ENCODE measurements at regions not wholly inside any gene's neighbourhood (a gene's known extent, or its start where the extent isn't known, plus 50 kb on each side); places are given as distances from the start of the nearest gene placed in this dataset.

DNA sequence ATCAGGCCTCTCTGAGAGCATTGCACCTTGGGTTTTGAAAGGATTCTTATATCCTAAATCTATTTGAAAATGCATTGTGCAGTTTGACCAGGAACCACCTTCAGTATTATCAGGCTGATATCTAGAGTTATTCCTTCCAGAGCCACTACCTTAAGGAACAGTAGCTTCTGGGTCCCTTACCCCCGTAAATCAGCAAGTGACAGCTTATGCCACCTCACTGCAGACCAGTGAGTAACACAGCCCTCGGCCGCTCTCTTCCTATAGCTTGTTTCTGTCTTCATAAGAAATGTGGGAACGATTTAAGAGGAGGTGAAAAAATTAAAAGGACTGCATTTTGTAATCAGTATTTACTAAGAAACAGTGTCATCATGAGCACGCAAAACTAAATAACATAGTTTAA is 584.2 kb downstream of the GALR1 start:
- Histone ChIP-seq H3K4me3 (ENCODE audit: low read depth in 1 of 2, low read length in 2 of 2) (no peak overlapping the region), H3K27ac (ENCODE audit: low read depth in 2 of 2, low read length in 1 of 2) (no peak overlapping the region), H3K9me3 (ENCODE audit: control insufficient read depth in 2 of 2, insufficient read depth in 1 of 2, low read depth in 1 of 2, low read length in 1 of 2) (no peaks in the 10 kb centered on the region), H3K36me3 (ENCODE audit: control insufficient read depth in 2 of 2, insufficient read depth in 2 of 2, low read length in 1 of 2) (no peaks in the 10 kb centered on the region), H3K4me1 (ENCODE audit: control insufficient read depth in 2 of 2, insufficient read depth in 2 of 2, low read length in 1 of 2) (no peaks in the 10 kb centered on the region), H3K27me3 (ENCODE audit: control insufficient read depth in 1 of 2, insufficient read depth in 2 of 2, low read length in 2 of 2) (no peaks in the 10 kb centered on the region)
- WGBS, 2 donors, result 78 to 83% methylated on average over 5 of the region's 5 CpGs

DNA sequence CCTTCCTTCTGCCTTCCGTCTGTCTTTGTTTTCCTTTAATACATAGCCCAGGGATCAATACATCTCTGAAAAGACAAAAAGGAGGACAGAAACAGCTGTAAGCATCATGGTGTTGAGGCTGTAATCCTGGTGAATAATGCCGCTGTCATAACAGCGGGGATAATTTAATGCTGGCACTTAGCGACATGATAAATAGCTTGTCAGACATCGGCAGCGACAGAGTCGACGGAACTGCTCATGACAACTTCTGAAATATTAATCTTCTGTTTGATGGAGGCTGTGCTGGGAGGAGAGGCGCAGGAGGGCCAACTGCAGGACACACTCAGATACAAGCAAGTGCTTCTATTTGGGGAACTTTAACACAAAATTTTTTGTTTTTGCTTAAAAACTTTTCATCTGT is 602.2 kb downstream of the GALR1 start:
- H3K9me3 ChIP-seq (ENCODE audit: control insufficient read depth in 2 of 2, insufficient read depth in 1 of 2, low read depth in 1 of 2, low read length in 1 of 2), result no peaks in the 10 kb centered on the region
- no peak overlapping the region for H3K4me3 ChIP-seq (ENCODE audit: low read depth in 1 of 2, low read length in 2 of 2)
- no peak overlapping the region for H3K27ac ChIP-seq (ENCODE audit: low read depth in 2 of 2, low read length in 1 of 2)
- H3K36me3 ChIP-seq (ENCODE audit: control insufficient read depth in 2 of 2, insufficient read depth in 2 of 2, low read length in 1 of 2), result no peaks in the 10 kb centered on the region
- H3K4me1 ChIP-seq (ENCODE audit: control insufficient read depth in 2 of 2, insufficient read depth in 2 of 2, low read length in 1 of 2), result no peaks in the 10 kb centered on the region
- no peaks in the 10 kb centered on the region for H3K27me3 ChIP-seq (ENCODE audit: control insufficient read depth in 1 of 2, insufficient read depth in 2 of 2, low read length in 2 of 2)
- 17 to 20% methylated on average over 9 of the region's 9 CpGs for WGBS, 2 donors

DNA sequence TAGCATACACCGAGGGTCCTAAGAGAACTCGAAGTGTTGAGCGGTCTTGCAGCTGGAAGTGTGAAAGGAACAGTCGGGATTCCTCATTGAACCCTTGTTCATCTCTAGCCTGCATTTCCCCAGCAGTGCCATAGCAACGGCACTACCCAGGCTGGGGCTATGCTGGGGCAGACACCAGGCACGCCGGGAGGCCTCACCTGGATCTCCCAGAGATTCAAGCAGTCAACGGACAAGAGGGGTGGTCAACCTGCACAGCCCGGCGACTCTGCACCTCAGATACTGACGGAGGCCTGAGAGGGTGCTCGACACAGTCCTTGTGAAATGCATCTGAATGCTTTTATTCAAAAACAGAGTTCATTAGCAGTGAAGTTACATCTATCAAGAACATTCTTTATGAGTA is 604.2 kb downstream of the GALR1 start:
- Histone ChIP-seq H3K4me1 (ENCODE audit: control insufficient read depth in 2 of 2, insufficient read depth in 2 of 2, low read length in 1 of 2) (no peaks in the 10 kb centered on the region), H3K9me3 (ENCODE audit: control insufficient read depth in 2 of 2, insufficient read depth in 1 of 2, low read depth in 1 of 2, low read length in 1 of 2) (no peaks in the 10 kb centered on the region), H3K27me3 (ENCODE audit: control insufficient read depth in 1 of 2, insufficient read depth in 2 of 2, low read length in 2 of 2) (no peaks in the 10 kb centered on the region), H3K36me3 (ENCODE audit: control insufficient read depth in 2 of 2, insufficient read depth in 2 of 2, low read length in 1 of 2) (no peaks in the 10 kb centered on the region), H3K4me3 (ENCODE audit: low read depth in 1 of 2, low read length in 2 of 2) (no peak overlapping the region), H3K27ac (ENCODE audit: low read depth in 2 of 2, low read length in 1 of 2) (no peak overlapping the region)
- 84 to 85% methylated on average over 12 of the region's 12 CpGs for WGBS, 2 donors

DNA sequence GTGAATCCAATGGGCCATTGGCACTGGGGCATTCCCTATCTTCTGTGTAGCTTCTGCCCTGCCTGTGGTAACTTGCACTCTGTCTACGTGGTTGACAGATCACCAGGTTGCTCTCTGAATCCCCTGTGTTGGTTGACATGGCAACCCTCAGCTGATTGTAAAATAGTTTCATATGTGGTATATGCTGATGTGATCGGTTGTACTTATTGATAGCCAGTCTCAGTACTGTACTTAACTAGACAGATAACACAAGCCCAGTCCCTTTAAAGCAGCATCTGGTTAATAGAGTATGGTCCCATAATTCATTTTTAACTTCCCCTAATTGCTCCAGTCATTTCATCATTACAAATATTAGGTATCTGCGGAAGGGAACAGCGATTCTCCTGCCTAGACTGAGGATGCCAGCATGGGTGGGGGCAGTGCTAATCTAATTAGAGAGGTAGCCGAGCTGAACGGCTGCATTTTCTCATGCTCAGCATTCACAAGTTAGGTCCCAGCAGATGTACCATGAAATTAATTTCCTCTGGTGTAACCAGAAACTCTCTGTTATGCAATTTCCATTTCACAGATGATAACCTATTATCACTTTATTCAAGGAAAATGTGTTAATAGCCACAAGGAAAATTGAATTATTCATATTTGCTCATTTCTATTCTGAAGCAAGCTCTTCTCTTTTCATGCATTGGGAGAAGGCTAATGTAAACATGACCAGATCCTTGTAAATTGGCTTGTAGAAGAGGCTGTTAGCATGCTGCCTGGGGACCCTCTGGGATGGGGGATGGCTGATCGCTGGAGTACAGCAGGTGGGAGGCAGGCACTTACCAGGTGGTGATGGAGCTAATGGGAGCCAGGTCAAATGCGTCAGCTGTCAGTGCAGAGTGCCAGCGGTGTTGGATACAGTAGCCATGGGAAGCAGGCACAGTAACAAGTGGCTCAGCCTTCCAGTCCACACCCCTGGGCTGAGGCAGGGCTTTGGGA is 608.3 kb downstream of the GALR1 start:
- H3K27me3 ChIP-seq (ENCODE audit: control insufficient read depth in 1 of 2, insufficient read depth in 2 of 2, low read length in 2 of 2), result no peaks in the 10 kb centered on the region
- no peaks in the 10 kb centered on the region for H3K36me3 ChIP-seq (ENCODE audit: control insufficient read depth in 2 of 2, insufficient read depth in 2 of 2, low read length in 1 of 2)
- no peaks in the 10 kb centered on the region for H3K4me1 ChIP-seq (ENCODE audit: control insufficient read depth in 2 of 2, insufficient read depth in 2 of 2, low read length in 1 of 2)
- no peak overlapping the region for H3K4me3 ChIP-seq (ENCODE audit: low read depth in 1 of 2, low read length in 2 of 2)
- no peaks in the 10 kb centered on the region for H3K9me3 ChIP-seq (ENCODE audit: control insufficient read depth in 2 of 2, insufficient read depth in 1 of 2, low read depth in 1 of 2, low read length in 1 of 2)
- WGBS, 2 donors, result 54 to 57% methylated on average over 9 of the region's 9 CpGs
- H3K27ac ChIP-seq (ENCODE audit: low read depth in 2 of 2, low read length in 1 of 2), result no peak overlapping the region

DNA sequence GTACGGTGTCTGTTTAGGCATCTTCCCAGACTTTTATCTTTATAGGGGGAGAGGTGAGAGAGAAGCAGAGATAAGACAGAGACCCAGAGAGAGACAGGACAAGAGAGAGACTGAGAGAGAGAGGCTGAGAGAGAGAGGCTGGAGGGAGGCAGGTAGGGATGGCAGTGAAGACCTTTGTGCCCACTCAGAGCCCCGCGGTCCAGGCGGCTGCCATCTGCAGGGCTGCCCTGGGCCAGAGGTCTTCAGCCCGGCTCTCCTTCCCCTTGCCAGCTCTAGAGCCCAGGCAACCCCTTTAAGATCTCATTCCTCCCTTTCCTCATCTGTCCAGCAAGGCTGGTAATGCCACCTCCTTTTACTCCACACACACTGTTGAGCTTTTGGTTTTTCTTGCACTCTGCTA is 610.0 kb downstream of the GALR1 start:
- Histone ChIP-seq H3K36me3 (ENCODE audit: control insufficient read depth in 2 of 2, insufficient read depth in 2 of 2, low read length in 1 of 2) (no peaks in the 10 kb centered on the region), H3K27ac (ENCODE audit: low read depth in 2 of 2, low read length in 1 of 2) (no peak overlapping the region), H3K9me3 (ENCODE audit: control insufficient read depth in 2 of 2, insufficient read depth in 1 of 2, low read depth in 1 of 2, low read length in 1 of 2) (no peaks in the 10 kb centered on the region), H3K27me3 (ENCODE audit: control insufficient read depth in 1 of 2, insufficient read depth in 2 of 2, low read length in 2 of 2) (no peaks in the 10 kb centered on the region), H3K4me1 (ENCODE audit: control insufficient read depth in 2 of 2, insufficient read depth in 2 of 2, low read length in 1 of 2) (no peaks in the 10 kb centered on the region), H3K4me3 (ENCODE audit: low read depth in 1 of 2, low read length in 2 of 2) (no peak overlapping the region)
- WGBS, 2 donors, result 89 to 92% methylated on average over 5 of the region's 5 CpGs

DNA sequence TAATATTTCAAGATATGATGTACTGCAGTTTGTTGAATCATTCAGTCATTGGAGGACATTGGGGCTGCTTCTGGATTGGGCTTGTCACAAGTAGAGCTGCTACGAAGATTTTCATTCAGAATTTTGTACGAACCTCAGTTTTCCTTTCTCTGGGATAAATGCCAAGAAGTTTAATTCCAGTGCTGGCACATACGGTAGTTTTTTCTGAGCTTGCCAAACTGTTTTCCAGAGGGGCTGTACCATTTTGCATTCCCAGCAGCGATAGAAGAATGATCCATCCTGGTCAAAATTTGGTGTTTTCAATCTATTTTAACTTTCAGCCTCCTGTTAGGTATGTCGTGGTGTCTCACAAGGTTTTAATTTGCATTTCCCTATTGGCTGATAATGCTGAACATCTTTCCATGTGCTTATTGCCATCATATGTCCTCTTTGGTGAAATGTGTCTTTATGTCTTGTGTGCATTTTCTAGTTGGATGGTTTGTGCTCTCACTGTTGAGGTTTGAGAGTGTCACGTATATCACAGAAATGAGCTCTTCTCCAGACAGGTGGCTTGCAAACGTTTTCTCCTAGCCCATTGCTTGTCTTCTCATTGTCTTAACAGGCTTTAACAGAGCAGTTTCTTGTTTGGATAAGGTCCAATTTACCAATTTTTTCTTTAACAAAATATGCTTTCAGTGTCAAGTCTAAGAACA is 612.6 kb downstream of the GALR1 start:
- no peaks in the 10 kb centered on the region for H3K27me3 ChIP-seq (ENCODE audit: control insufficient read depth in 1 of 2, insufficient read depth in 2 of 2, low read length in 2 of 2)
- no peaks in the 10 kb centered on the region for H3K36me3 ChIP-seq (ENCODE audit: control insufficient read depth in 2 of 2, insufficient read depth in 2 of 2, low read length in 1 of 2)
- H3K9me3 ChIP-seq (ENCODE audit: control insufficient read depth in 2 of 2, insufficient read depth in 1 of 2, low read depth in 1 of 2, low read length in 1 of 2), result peaks cover 0 to 9% of the 10 kb centered on the region in 2 donors
- H3K4me3 ChIP-seq (ENCODE audit: low read depth in 1 of 2, low read length in 2 of 2), result no peak overlapping the region
- no peaks in the 10 kb centered on the region for H3K4me1 ChIP-seq (ENCODE audit: control insufficient read depth in 2 of 2, insufficient read depth in 2 of 2, low read length in 1 of 2)
- H3K27ac ChIP-seq (ENCODE audit: low read depth in 2 of 2, low read length in 1 of 2), result no peak overlapping the region
- WGBS, 2 donors, result 55 to 67% methylated on average over 7 of the region's 7 CpGs

DNA sequence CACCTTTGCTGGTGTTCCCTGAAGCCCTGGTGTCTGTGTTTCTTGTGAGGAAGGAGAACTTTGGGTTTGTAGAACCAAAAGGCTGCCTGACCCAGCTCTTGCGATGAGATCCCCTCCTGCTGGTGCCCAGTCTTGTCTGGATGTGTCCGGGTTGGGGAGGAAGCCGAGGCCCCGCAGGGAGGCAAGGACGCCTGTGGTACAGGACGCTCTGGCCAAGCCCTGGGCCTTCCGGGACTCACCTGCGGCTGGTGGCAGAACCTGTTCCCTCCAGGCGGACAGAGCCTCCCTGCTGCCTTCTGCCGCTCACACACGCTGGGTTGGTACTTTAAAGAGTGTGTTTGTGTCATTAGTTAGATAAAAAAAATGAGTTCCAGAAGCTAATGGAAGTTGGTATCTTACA is 616.2 kb downstream of the GALR1 start:
- no peaks in the 10 kb centered on the region for H3K27me3 ChIP-seq (ENCODE audit: control insufficient read depth in 1 of 2, insufficient read depth in 2 of 2, low read length in 2 of 2)
- peaks cover 0 to 12% of the 10 kb centered on the region in 2 donors for H3K9me3 ChIP-seq (ENCODE audit: control insufficient read depth in 2 of 2, insufficient read depth in 1 of 2, low read depth in 1 of 2, low read length in 1 of 2)
- WGBS, 2 donors, result 93 to 94% methylated on average over 11 of the region's 11 CpGs
- H3K4me3 ChIP-seq (ENCODE audit: low read depth in 1 of 2, low read length in 2 of 2), result no peak overlapping the region
- H3K36me3 ChIP-seq (ENCODE audit: control insufficient read depth in 2 of 2, insufficient read depth in 2 of 2, low read length in 1 of 2), result no peaks in the 10 kb centered on the region
- H3K27ac ChIP-seq (ENCODE audit: low read depth in 2 of 2, low read length in 1 of 2), result no peak overlapping the region
- no peaks in the 10 kb centered on the region for H3K4me1 ChIP-seq (ENCODE audit: control insufficient read depth in 2 of 2, insufficient read depth in 2 of 2, low read length in 1 of 2)

DNA sequence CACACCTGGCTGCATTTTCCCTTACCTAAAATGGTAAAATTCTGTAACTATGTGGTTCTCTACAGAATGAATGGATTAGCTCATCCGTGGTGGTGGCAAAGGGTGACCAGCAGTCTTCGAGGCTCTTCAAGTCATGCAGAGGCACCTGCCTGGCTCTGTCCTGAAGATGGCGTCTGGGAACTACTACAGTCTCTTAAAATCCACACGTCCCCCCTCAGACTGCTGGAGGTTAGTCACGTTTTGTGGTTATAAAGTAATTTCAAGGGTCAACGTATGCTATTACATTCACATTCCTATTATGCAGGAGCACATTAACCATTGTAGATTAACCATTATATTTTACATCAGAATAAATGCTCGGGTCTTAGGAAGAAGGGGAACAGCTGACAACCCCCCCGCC is 616.7 kb downstream of the GALR1 start:
- Histone ChIP-seq H3K4me1 (ENCODE audit: control insufficient read depth in 2 of 2, insufficient read depth in 2 of 2, low read length in 1 of 2) (no peaks in the 10 kb centered on the region), H3K27ac (ENCODE audit: low read depth in 2 of 2, low read length in 1 of 2) (no peak overlapping the region), H3K27me3 (ENCODE audit: control insufficient read depth in 1 of 2, insufficient read depth in 2 of 2, low read length in 2 of 2) (no peaks in the 10 kb centered on the region), H3K9me3 (ENCODE audit: control insufficient read depth in 2 of 2, insufficient read depth in 1 of 2, low read depth in 1 of 2, low read length in 1 of 2) (peaks cover 0 to 12% of the 10 kb centered on the region in 2 donors), H3K4me3 (ENCODE audit: low read depth in 1 of 2, low read length in 2 of 2) (no peak overlapping the region), H3K36me3 (ENCODE audit: control insufficient read depth in 2 of 2, insufficient read depth in 2 of 2, low read length in 1 of 2) (no peaks in the 10 kb centered on the region)
- 78 to 79% methylated on average over 8 of the region's 8 CpGs for WGBS, 2 donors

DNA sequence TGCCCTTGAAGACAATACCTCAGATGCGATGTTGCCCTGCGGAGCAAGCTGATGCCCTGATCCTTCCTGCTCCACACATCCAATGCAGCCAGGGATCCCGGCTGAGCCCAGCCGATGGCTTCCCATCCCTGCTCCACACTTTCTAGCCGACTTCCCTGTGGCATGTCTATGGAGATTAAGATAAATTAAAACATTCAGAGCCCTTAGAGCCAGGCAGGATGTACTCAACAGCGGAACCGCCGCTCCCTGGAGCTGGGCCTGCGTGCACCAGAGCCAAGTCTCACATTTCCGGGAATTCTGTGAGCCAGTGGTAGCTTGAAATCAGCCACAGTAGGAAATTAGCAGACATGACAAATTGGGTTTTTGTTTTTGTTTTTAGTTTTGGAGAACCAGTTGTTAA is 620.6 kb downstream of the GALR1 start:
- Histone ChIP-seq H3K27me3 (ENCODE audit: control insufficient read depth in 1 of 2, insufficient read depth in 2 of 2, low read length in 2 of 2) (no peaks in the 10 kb centered on the region), H3K9me3 (ENCODE audit: control insufficient read depth in 2 of 2, insufficient read depth in 1 of 2, low read depth in 1 of 2, low read length in 1 of 2) (peaks cover 0 to 12% of the 10 kb centered on the region in 2 donors), H3K27ac (ENCODE audit: low read depth in 2 of 2, low read length in 1 of 2) (no peak overlapping the region), H3K36me3 (ENCODE audit: control insufficient read depth in 2 of 2, insufficient read depth in 2 of 2, low read length in 1 of 2) (no peaks in the 10 kb centered on the region), H3K4me1 (ENCODE audit: control insufficient read depth in 2 of 2, insufficient read depth in 2 of 2, low read length in 1 of 2) (no peaks in the 10 kb centered on the region), H3K4me3 (ENCODE audit: low read depth in 1 of 2, low read length in 2 of 2) (no peak overlapping the region)
- 55 to 62% methylated on average over 10 of the region's 10 CpGs for WGBS, 2 donors
